ENCODE measurements at regions not wholly inside any gene's neighbourhood (a gene's known extent, or its start where the extent isn't known, plus 50 kb on each side); places are given as distances from the start of the nearest gene placed in this dataset.

GRCh38 chr2:239687441-239687840, 286.6 kb upstream of the HDAC4 start:
- H3K4me3 Mint-ChIP-seq, result no peak overlapping the region
- TF ChIP-seq, protein P1, sequence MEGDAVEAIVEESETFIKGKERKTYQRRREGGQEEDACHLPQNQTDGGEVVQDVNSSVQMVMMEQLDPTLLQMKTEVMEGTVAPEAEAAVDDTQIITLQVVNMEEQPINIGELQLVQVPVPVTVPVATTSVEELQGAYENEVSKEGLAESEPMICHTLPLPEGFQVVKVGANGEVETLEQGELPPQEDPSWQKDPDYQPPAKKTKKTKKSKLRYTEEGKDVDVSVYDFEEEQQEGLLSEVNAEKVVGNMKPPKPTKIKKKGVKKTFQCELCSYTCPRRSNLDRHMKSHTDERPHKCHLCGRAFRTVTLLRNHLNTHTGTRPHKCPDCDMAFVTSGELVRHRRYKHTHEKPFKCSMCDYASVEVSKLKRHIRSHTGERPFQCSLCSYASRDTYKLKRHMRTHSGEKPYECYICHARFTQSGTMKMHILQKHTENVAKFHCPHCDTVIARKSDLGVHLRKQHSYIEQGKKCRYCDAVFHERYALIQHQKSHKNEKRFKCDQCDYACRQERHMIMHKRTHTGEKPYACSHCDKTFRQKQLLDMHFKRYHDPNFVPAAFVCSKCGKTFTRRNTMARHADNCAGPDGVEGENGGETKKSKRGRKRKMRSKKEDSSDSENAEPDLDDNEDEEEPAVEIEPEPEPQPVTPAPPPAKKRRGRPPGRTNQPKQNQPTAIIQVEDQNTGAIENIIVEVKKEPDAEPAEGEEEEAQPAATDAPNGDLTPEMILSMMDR (IDR thresholded peaks at IDR 0.05; ENCODE audit: unreplicated experiment in 3 of 3), result no peak
- peaks cover 11% of the 10 kb centered on the region for H3K9me3 Mint-ChIP-seq
- H3K36me3 Mint-ChIP-seq (ENCODE audit: low read depth), result no peaks in the 10 kb centered on the region
- peak overlapping the region in 1 of 3 experiments; percentile 45 for H3K27ac Mint-ChIP-seq
- H3K27me3 Mint-ChIP-seq (ENCODE audit: low read depth), result peaks cover 27% of the 10 kb centered on the region
- H3K4me1 Mint-ChIP-seq, result peaks cover 26% of the 10 kb centered on the region

DNA sequence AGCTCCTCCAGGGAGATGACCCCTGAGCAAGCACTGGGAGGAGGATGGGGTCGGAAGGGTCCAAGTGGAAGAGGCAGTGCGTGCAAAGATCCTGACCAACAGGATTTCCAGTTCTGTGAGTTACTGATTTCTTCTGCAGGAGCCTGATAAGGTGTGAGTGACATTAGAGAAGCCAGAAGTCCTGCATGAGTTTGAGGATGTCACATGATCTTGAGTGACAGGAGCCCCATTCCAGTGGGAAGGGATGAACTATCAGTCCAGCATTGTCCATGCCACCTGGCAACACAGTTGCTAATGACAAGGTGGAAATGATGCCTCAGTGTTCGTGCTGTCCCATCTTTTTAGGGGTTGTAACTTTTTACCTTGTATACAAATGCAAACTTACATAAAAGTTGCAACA, 285.1 kb upstream of the HDAC4 start:
- Mint-ChIP-seq H3K4me1 (peaks cover 16% of the 10 kb centered on the region), H3K36me3 (ENCODE audit: low read depth) (no peaks in the 10 kb centered on the region), H3K27ac (no peak overlapping the region), H3K27me3 (ENCODE audit: low read depth) (peaks cover 26% of the 10 kb centered on the region), H3K9me3 (peaks cover 18% of the 10 kb centered on the region), H3K4me3 (no peak overlapping the region)
- TF ChIP-seq, protein P1 (IDR thresholded peaks at IDR 0.05; ENCODE audit: unreplicated experiment in 3 of 3), result no peak

DNA sequence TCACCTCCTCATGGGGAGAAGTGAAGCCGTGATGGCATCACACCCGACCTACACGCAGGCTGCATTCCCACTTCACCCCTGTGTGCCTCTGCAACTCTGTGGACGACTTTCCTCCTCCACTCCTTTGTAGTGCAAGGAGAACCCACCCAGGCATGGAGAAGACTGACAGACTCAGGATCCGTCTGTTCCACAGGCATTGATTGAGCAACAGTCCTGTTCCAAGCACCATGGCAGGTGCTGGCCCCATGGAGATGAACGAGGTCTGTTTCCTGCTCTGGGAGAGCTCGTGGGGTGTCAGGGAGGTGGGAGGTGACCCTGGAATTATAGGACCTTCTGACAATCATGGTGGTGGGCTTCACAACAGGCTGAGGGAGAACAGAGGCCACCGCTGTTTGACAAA, 284.7 kb upstream of the HDAC4 start:
- peaks cover 28% of the 10 kb centered on the region for H3K27me3 Mint-ChIP-seq (ENCODE audit: low read depth)

DNA sequence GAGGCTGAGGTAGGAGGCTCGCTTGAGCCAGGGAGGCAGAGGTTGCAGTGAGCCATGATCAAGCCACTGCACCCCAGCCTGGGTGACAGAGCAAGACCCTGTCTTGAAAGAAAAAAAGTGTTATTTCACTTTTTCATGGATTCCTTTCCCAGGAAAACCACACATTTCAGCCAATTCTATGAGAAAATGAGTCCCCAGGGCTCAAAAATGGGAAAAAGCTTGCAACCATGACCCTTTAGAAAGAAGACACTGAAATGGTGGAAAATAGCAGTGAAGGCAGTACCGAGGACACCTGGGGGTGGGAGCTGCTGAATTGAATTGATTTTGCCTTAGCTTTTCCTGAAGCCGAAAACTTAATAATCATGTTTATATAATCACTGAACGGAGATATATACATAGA, 284.2 kb upstream of the HDAC4 start:
- Mint-ChIP-seq H3K36me3 (ENCODE audit: low read depth) (no peaks in the 10 kb centered on the region), H3K4me3 (no peak overlapping the region), H3K27me3 (ENCODE audit: low read depth) (peaks cover 30% of the 10 kb centered on the region)

More for the DNA sequence above, 284.7 kb upstream of the HDAC4 start:
- Mint-ChIP-seq H3K36me3 (ENCODE audit: low read depth) (no peaks in the 10 kb centered on the region), H3K9me3 (peaks cover 18% of the 10 kb centered on the region), H3K4me3 (no peak overlapping the region), H3K27ac (no peak overlapping the region), H3K4me1 (peaks cover 15% of the 10 kb centered on the region)
- TF ChIP-seq, protein P1 (IDR thresholded peaks at IDR 0.05; ENCODE audit: unreplicated experiment in 3 of 3), result no peak

DNA sequence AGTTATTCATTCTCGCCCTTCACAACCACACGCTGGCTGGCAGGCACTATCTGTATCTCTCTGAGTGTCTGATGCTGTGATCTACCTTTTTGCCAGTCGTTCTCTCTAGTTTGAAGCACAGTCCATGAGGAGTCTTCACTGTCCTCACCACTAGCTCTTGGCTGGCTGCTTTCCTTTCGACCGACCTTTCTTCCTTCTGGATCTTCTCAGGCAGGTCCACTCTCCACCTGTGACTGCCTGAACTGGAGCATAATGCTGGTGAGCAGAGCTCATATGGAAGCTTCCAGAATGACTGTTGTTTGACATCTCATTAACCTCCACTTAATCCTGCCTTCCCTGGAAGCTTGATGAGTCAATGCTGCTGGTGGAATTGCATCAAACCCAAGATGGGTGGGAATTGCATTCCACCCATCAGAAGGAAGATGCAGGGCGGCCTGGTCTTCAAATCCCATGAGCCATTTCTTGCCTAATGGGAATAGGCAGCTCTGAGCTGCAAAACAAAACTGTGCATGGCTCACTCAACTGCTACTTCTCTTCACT, 283.5 kb upstream of the HDAC4 start:
- Mint-ChIP-seq H3K27me3 (ENCODE audit: low read depth) (peaks cover 29% of the 10 kb centered on the region), H3K9me3 (peaks cover 18% of the 10 kb centered on the region), H3K36me3 (ENCODE audit: low read depth) (no peaks in the 10 kb centered on the region), H3K4me1 (peaks cover 12% of the 10 kb centered on the region), H3K4me3 (no peak overlapping the region), H3K27ac (no peak overlapping the region)
- TF ChIP-seq, protein P1 (IDR thresholded peaks at IDR 0.05; ENCODE audit: unreplicated experiment in 3 of 3), result no peak

More for the DNA sequence above, 284.2 kb upstream of the HDAC4 start:
- H3K27ac Mint-ChIP-seq, result no peak overlapping the region
- TF ChIP-seq, protein P1 (IDR thresholded peaks at IDR 0.05; ENCODE audit: unreplicated experiment in 3 of 3), result no peak
- H3K9me3 Mint-ChIP-seq, result peaks cover 18% of the 10 kb centered on the region
- H3K4me1 Mint-ChIP-seq, result peaks cover 15% of the 10 kb centered on the region

DNA sequence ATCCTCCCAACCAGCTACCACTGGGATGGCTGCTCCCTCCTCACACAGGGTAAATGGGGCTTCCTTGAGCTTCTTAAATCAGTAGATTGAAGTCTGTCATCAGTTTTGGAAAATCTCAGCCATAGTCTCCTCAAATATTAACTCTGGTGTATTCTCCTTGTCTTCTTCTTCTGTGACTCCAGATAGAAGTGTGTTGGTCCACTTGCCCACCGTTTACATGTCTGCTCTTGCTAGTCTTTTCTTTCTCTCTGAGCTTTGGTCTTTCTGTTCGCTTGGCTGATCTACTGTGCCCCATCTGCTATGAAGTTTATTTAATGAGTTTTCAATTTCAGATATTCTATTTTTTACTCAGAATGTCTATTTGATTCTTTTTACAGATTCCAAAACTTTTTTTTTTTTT, 281.7 kb upstream of the HDAC4 start:
- Mint-ChIP-seq H3K4me1 (no peaks in the 10 kb centered on the region), H3K9me3 (peaks cover 18% of the 10 kb centered on the region), H3K27me3 (ENCODE audit: low read depth) (peaks cover 23% of the 10 kb centered on the region), H3K27ac (no peak overlapping the region), H3K36me3 (ENCODE audit: low read depth) (no peaks in the 10 kb centered on the region), H3K4me3 (no peak overlapping the region)
- TF ChIP-seq, protein P1 (IDR thresholded peaks at IDR 0.05; ENCODE audit: unreplicated experiment in 3 of 3), result no peak

All from nephron (organoid).